Natural killer cell (primary cell): ENCODE measurements at regions not wholly inside any gene's neighbourhood (a gene's known extent, or its start where the extent isn't known, plus 50 kb on each side); places are given as distances from the start of the nearest gene placed in this dataset.

ENCODE experiments used
- ATAC-seq, 3 donors: fragments of 150-1000 bp in 2 of 3; fragments of 200-7000 bp in 1 of 3; cut with Tn5 transposase; 1 replicate in 1 of 3; 2 replicates in 2 of 3; pipeline ENCODE4 v1.10.0; 2021; ENCODE audit warnings: mild to moderate bottlenecking in 2 of 3, moderate library complexity in 2 of 3
- DNase-seq, 2 donors: peaks; one replicate each; pipeline versions ENCODE4 v3.0.0 to v3.0.0-alpha.2; 2013 to 2021; ENCODE audit warnings: mixed read lengths in 1 of 2
- H3K27ac ChIP-seq: one replicate; pipeline ENCODE4 v1.5.1; 2013; ENCODE audit warnings: mild to moderate bottlenecking, low read length
- H3K27me3 ChIP-seq: one replicate; pipeline ENCODE4 v1.6.1; 2013; ENCODE audit warnings: low read length; ENCODE audit not compliant: control insufficient read depth, insufficient read depth
- H3K36me3 ChIP-seq: one replicate; pipeline ENCODE4 v1.6.1; 2013; ENCODE audit warnings: low read length; ENCODE audit not compliant: control insufficient read depth, insufficient read depth
- H3K4me1 ChIP-seq: one replicate; pipeline ENCODE4 v1.6.1; 2013; ENCODE audit warnings: low read length; ENCODE audit not compliant: control insufficient read depth, insufficient read depth
- H3K4me3 ChIP-seq: one replicate; pipeline ENCODE4 v1.5.1; 2013; ENCODE audit warnings: low read length
- H3K9me3 ChIP-seq: one replicate; pipeline ENCODE4 v1.6.1; 2013; ENCODE audit warnings: low read length; ENCODE audit not compliant: control insufficient read depth, insufficient read depth
- H3K27ac Mint-ChIP-seq, 2 donors: one replicate each; pipeline ENCODE4 v1.8.0; 2022; ENCODE audit warnings: mild to moderate bottlenecking in 2 of 2, mixed read lengths in 2 of 2, moderate library complexity in 1 of 2
- H3K27me3 Mint-ChIP-seq, 2 donors: one replicate each; pipeline ENCODE4 v1.8.0; 2022; ENCODE audit warnings: low read depth in 2 of 2, mixed read lengths in 2 of 2
- H3K36me3 Mint-ChIP-seq: one replicate; pipeline ENCODE4 v1.8.0; 2022; ENCODE audit warnings: mixed read lengths
- H3K4me1 Mint-ChIP-seq, 2 donors: one replicate each; pipeline ENCODE4 v1.8.0; 2022; ENCODE audit warnings: mixed read lengths in 2 of 2
- H3K4me3 Mint-ChIP-seq: one replicate; pipeline ENCODE4 v1.8.0; 2022; ENCODE audit warnings: mild to moderate bottlenecking, moderate library complexity, mixed read lengths
- H3K9me3 Mint-ChIP-seq, 2 donors: one replicate each; pipeline ENCODE4 v1.8.0; 2022; ENCODE audit warnings: mixed read lengths in 2 of 2
- WGBS: methylation state at CpG from one replicate; pipeline ENCODE4 v1.1.7; 2013; ENCODE audit warnings: missing lambda C conversion rate; ENCODE audit not compliant: insufficient coverage; 5-methylcytosine and 5-hydroxymethylcytosine counted together
- intact Hi-C: fragments of 100-400 bp; cut with micrococcal nuclease; formaldehyde crosslinking; loops from one replicate; pipeline ENCODE4 v1.14.2; 2022
- TF ChIP-seq, protein P1 (sequence below): fragments of 200-600 bp; IDR thresholded peaks from one replicate; pipeline ENCODE4 v1.8.0; 2022; ENCODE audit warnings: antibody characterized with exemption

DNA sequence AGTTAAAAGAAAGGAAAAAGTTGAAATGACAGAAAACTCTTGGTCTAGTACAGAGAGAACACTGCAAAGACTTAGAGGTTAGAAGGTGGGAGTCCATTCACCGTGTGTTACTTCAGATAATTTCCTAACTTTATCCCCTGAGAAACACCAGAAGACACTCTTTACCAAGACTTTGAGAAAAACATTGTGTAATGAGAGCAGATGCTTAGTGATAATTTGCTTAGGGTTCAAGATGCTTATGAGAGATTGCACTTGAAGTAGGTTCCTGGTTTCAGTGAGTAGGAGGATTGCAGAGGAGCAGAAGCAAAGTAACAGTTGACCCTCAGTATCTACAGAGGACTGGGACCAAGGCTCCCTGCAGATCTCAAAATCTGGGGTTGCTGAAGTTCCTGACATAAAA is 594.1 kb downstream of the NR2F2 start:
- Mint-ChIP-seq H3K27ac (no peak overlapping the region), H3K4me1 (no peaks in the 10 kb centered on the region), H3K4me3 (no peak overlapping the region), H3K9me3 (peaks cover 12 to 13% of the 10 kb centered on the region in 2 donors), H3K27me3 (no peaks in the 10 kb centered on the region), H3K36me3 (no peaks in the 10 kb centered on the region)
- no peak overlapping the region for H3K4me3 ChIP-seq
- TF ChIP-seq, protein P1, sequence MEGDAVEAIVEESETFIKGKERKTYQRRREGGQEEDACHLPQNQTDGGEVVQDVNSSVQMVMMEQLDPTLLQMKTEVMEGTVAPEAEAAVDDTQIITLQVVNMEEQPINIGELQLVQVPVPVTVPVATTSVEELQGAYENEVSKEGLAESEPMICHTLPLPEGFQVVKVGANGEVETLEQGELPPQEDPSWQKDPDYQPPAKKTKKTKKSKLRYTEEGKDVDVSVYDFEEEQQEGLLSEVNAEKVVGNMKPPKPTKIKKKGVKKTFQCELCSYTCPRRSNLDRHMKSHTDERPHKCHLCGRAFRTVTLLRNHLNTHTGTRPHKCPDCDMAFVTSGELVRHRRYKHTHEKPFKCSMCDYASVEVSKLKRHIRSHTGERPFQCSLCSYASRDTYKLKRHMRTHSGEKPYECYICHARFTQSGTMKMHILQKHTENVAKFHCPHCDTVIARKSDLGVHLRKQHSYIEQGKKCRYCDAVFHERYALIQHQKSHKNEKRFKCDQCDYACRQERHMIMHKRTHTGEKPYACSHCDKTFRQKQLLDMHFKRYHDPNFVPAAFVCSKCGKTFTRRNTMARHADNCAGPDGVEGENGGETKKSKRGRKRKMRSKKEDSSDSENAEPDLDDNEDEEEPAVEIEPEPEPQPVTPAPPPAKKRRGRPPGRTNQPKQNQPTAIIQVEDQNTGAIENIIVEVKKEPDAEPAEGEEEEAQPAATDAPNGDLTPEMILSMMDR, result no peak
- no peaks in the 10 kb centered on the region for H3K9me3 ChIP-seq
- intact Hi-C loops, result no loop called here
- H3K36me3 ChIP-seq, result no peaks in the 10 kb centered on the region
- no peaks in the 10 kb centered on the region for H3K27me3 ChIP-seq
- ATAC-seq (no peak), DNase-seq (no peak)
- no peak overlapping the region for H3K27ac ChIP-seq
- WGBS, result no CpG with 5 or more reads among the region's 1 CpG
- H3K4me1 ChIP-seq, result no peaks in the 10 kb centered on the region

DNA sequence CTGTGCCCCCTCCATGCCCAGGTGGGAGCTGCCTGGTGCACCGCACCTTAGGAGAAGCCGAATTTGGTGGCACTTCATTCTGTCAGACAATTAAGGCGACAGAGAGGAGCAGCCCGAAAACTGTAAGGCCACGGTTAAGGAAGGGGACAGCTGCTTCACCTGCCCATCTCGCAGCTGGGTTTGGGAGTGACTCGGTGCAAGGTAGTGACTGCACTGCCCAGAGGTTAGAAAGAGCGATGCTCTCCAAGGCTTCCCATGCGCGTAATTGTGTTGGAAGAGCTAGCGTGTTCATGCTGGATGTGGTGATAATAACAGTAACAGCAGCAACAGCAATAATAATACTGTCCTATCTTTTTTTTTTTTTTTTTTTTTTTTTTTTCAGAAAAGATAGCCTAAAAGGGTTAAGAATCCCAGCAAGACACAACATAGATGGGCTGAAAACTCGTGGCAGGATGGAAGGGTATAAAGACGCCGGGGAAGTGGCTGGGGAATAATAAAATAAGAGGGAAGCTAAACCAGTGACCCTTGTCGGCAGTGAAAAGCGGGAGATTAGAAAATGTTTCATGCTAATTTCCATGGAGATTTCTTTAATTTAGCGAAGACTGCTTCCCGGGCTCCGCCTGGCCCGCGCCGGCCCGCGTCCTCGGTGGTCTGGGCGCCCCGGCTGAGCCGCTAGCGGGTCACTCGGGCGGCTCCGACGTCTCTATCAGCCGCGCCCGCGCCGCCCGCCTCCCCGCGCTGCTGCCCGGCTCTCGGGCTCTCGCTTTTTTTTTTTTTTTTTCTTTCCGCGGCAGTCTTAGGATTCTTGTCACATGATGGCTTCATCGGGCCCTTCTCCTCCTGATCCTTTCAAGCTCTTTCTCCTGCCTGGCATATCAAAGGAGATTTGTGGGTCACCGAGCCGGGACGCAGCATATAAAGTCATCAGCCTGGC is 617.1 kb downstream of the NR2F2 start:
- no peaks in the 10 kb centered on the region for H3K36me3 Mint-ChIP-seq
- no peak overlapping the region for H3K4me3 Mint-ChIP-seq
- no peaks in the 10 kb centered on the region for H3K4me1 Mint-ChIP-seq
- 20% methylated on average over 49 of the region's 50 CpGs for WGBS
- Histone ChIP-seq H3K27me3 (peaks cover 6% of the 10 kb centered on the region), H3K27ac (no peak overlapping the region), H3K9me3 (no peaks in the 10 kb centered on the region), H3K36me3 (no peaks in the 10 kb centered on the region), H3K4me3 (no peak overlapping the region), H3K4me1 (no peaks in the 10 kb centered on the region)
- H3K27ac Mint-ChIP-seq, result no peak overlapping the region
- ATAC-seq (no peak), DNase-seq (no peak)
- peaks cover 0 to 5% of the 10 kb centered on the region in 2 donors for H3K9me3 Mint-ChIP-seq
- intact Hi-C loops, result no loop called here
- H3K27me3 Mint-ChIP-seq, result peaks cover 24 to 37% of the 10 kb centered on the region in 2 donors
- TF ChIP-seq, protein P1, result no peak

DNA sequence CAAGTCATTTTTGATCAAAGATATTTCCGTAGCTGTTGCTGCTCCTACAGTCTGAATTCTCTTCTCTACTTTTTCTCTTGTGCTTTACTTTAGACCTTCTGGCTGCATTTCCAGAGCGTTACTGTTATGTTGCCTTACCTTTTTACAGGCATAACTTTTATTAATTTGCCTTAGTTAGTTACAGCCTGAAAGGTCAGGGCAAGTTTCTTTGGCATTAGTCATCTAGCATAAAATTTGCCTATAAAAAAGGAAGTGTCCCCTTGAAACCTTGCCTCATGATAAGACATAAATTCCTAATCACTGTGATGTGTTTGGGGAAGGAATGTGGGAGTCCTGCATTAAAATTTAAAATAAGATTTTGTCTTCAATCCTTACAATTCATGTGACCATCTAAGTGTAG is 618.5 kb downstream of the NR2F2 start:
- Histone ChIP-seq H3K36me3 (no peaks in the 10 kb centered on the region), H3K4me3 (no peak overlapping the region), H3K27ac (no peak overlapping the region), H3K27me3 (peaks cover 6% of the 10 kb centered on the region), H3K4me1 (no peaks in the 10 kb centered on the region), H3K9me3 (no peaks in the 10 kb centered on the region)
- Mint-ChIP-seq H3K36me3 (no peaks in the 10 kb centered on the region), H3K27ac (no peak overlapping the region), H3K4me1 (no peaks in the 10 kb centered on the region), H3K9me3 (peaks cover 0 to 5% of the 10 kb centered on the region in 2 donors), H3K27me3 (peaks cover 24 to 37% of the 10 kb centered on the region in 2 donors), H3K4me3 (no peak overlapping the region)
- intact Hi-C loops, result no loop called here
- 73% methylated on average over 2 of the region's 2 CpGs for WGBS
- DNase-seq (no peak), ATAC-seq (no peak)
- TF ChIP-seq, protein P1, result no peak
